Mammary epithelial cell (primary cell): ENCODE measurements at regions not wholly inside any gene's neighbourhood (a gene's known extent, or its start where the extent isn't known, plus 50 kb on each side); places are given as distances from the start of the nearest gene placed in this dataset.

Source experiments
- EZH2 ChIP-seq: IDR thresholded peaks from 2 replicates; pipeline ENCODE4 v1.6.1; 2012; ENCODE audit warnings: low read length, inconsistent platforms, borderline replicate concordance
- TF ChIP-seq, protein P1 (sequence below), 2 donors: IDR thresholded peaks in 1 of 2; conservative IDR thresholded peaks in 1 of 2; 2 replicates each; pipeline ENCODE4 v1.5.1; 2011 to 2012; ENCODE audit warnings: inconsistent platforms in 2 of 2, low read length in 2 of 2, mild to moderate bottlenecking in 2 of 2, control low read depth in 1 of 2, low read depth in 1 of 2; ENCODE audit not compliant: insufficient read depth in 1 of 2; ENCODE audit errors: extremely low read depth in 1 of 2

DNA sequence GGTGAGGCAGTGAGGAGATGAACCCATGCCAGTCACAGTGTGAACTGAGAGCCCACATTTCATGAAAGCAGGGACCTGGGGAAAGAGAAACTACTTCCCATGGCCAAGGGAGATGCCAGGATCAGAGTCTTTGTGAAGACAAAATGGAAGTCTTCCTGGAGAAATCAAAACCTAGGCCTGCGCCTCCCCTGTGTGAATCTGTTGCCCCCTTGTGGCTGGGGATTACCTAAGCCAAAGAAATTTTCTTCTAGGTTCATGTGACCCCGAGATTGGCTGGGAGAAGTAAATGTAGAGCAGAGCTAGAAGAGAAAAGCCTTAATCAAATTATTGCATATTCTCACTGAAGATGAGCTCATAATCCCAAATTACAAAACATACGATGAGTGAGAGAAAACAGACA lies 1075.3 kb downstream of the TBC1D22A start:
- TF ChIP-seq, protein P1, sequence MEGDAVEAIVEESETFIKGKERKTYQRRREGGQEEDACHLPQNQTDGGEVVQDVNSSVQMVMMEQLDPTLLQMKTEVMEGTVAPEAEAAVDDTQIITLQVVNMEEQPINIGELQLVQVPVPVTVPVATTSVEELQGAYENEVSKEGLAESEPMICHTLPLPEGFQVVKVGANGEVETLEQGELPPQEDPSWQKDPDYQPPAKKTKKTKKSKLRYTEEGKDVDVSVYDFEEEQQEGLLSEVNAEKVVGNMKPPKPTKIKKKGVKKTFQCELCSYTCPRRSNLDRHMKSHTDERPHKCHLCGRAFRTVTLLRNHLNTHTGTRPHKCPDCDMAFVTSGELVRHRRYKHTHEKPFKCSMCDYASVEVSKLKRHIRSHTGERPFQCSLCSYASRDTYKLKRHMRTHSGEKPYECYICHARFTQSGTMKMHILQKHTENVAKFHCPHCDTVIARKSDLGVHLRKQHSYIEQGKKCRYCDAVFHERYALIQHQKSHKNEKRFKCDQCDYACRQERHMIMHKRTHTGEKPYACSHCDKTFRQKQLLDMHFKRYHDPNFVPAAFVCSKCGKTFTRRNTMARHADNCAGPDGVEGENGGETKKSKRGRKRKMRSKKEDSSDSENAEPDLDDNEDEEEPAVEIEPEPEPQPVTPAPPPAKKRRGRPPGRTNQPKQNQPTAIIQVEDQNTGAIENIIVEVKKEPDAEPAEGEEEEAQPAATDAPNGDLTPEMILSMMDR (conservative IDR thresholded peaks at IDR 0.05 in 1 of 2, IDR thresholded peaks at IDR 0.05 in 1 of 2; ENCODE audit: extremely low read depth in 1 of 2, insufficient read depth in 1 of 2, low read depth in 1 of 2, low read length in 2 of 2): peak in 1 of 2 donors; percentile 41
- TF ChIP-seq EZH2: no peak
